NB4 (cell line): ENCODE measurements at regions not wholly inside any gene's neighbourhood (a gene's known extent, or its start where the extent isn't known, plus 50 kb on each side); places are given as distances from the start of the nearest gene placed in this dataset.
A peak's percentile ranks its signal among the peaks of the same experiment; 100 is the strongest.
"Not testable (repeated sequence)": the region's sequence is repeated elsewhere in the genome, so short reads cannot be mapped to it uniquely, and the experiment has no call there.

Source experiments
- DNase-seq: peaks from one replicate; pipeline ENCODE4 v3.0.0; 2010; ENCODE audit warnings: low read depth
- H3K4me3 ChIP-seq: one replicate; pipeline ENCODE4 v1.5.1; 2011; ENCODE audit warnings: mild to moderate bottlenecking, low read depth, low read length, moderate library complexity
- CTCF ChIP-seq: IDR thresholded peaks from one replicate; pipeline ENCODE4 v1.5.1; 2012; ENCODE audit warnings: low read depth, low read length
- MAX ChIP-seq: IDR thresholded peaks from 2 replicates; pipeline ENCODE4 v1.6.1; 2011; ENCODE audit warnings: low read depth, low read length
- MYC ChIP-seq: IDR thresholded peaks from 2 replicates; pipeline ENCODE4 v1.6.1; 2011; ENCODE audit warnings: low read depth, low read length
- POLR2A ChIP-seq: IDR thresholded peaks from 2 replicates; pipeline ENCODE4 v1.6.1; 2011; ENCODE audit warnings: mild to moderate bottlenecking; ENCODE audit not compliant: insufficient read length; ENCODE audit errors: extremely low read depth

GRCh38 chr7:32728412-32729334 is 162.9 kb downstream of the KBTBD2 start:
- peak; percentile 87 for DNase-seq
- peak overlapping the region; percentile 77 for H3K4me3 ChIP-seq
- TF ChIP-seq MAX, result peak; percentile 21; the same call in 1 of the 2 replicates
- TF ChIP-seq POLR2A, result peak; percentile 27

- peak; percentile 84 for DNase-seq
- H3K4me3 ChIP-seq, result peak overlapping the region; percentile 77
These were observed 163.8 kb downstream of the KBTBD2 start for GRCh38 chr7:32727483-32728411.

GRCh38 chr7:32722837-32723236 is 168.7 kb downstream of the KBTBD2 start:
- not testable (repeated sequence) for DNase-seq

GRCh38 chr7:32694182-32694581 is 197.4 kb downstream of the KBTBD2 start:
- DNase-seq, result no peak
- TF ChIP-seq MYC, result no peak
- no peak for TF ChIP-seq CTCF
- TF ChIP-seq POLR2A, result no peak
- TF ChIP-seq MAX, result no peak
- H3K4me3 ChIP-seq, result no peak overlapping the region

More at GRCh38 chr7:32722837-32723236, 168.7 kb downstream of the KBTBD2 start:
- H3K4me3 ChIP-seq, result not testable (repeated sequence)

GRCh38 chr7:32691965-32692815 is 196.9 kb downstream of the AVL9 start:
- peak; percentile 46 for TF ChIP-seq MAX
- H3K4me3 ChIP-seq, result not testable (repeated sequence)
- DNase-seq, result peak; percentile 79

- H3K4me3 ChIP-seq, DNase-seq: not testable (repeated sequence)
These were observed 192.8 kb downstream of the AVL9 start for GRCh38 chr7:32688092-32688491.

- H3K4me3 ChIP-seq, result no peak overlapping the region
- TF ChIP-seq POLR2A (no peak), CTCF (no peak), MYC (no peak), MAX (no peak)
- no peak for DNase-seq
These were observed 185.9 kb downstream of the AVL9 start for GRCh38 chr7:32681174-32681518.
